K562 (cell line): ENCODE measurements at regions not wholly inside any gene's neighbourhood (a gene's known extent, or its start where the extent isn't known, plus 50 kb on each side); places are given as distances from the start of the nearest gene placed in this dataset.

Experiments used
- ATAC-seq: fragments of 200-7000 bp; cut with Tn5 transposase; 3 replicates; pipeline ENCODE4 v1.9.1; 2020; ENCODE audit warnings: moderate library complexity
- BruUV-seq: library from RNA; stranded (reverse); fragments of 400-500 nt; replicated peaks from 2 replicates; lab custom pipeline; 2021; lab: Mats Ljungman, UMichigan
- CTCF ChIA-PET: fragments of 300-600 bp; formaldehyde crosslinking; extraction: SDS; loops from one replicate; lab custom pipeline; 2021; ENCODE audit warnings: low intra/inter-chr PET ratio; lab: Yijun Ruan, JAX
- POLR2A ChIA-PET: fragments of 300-600, 350-650 bp; sonication (Branson Sonifier 250); formaldehyde crosslinking; extraction: SDS; loops from one replicate; lab custom pipeline; 2021; ENCODE audit warnings: antibody characterized with exemption, inconsistent platforms; lab: Yijun Ruan, JAX
- DNase-seq, 4 experiments: peaks; one replicate each; pipeline versions ENCODE4 v3.0.0 to v3.0.0-alpha.2; 2011 to 2018; ENCODE audit warnings: low spot score in 3 of 4, mixed read lengths in 3 of 4; ENCODE audit errors: extremely low read depth in 1 of 4
- FAIRE-seq: peaks from 2 replicates; lab custom pipeline; 2011; peaks lifted over from hg19 to GRCh38; lab: Jason Lieb, UNC
- H2AFZ ChIP-seq: 2 replicates; pipeline ENCODE4 v1.6.0; 2011; ENCODE audit warnings: low read depth, low read length, control low read depth, inconsistent platforms
- H3K27ac ChIP-seq: fragments of 200-600 bp; 3 replicates; pipeline ENCODE4 v1.8.0; 2011; ENCODE audit warnings: low read depth, mild to moderate bottlenecking, control low read depth, inconsistent platforms, low read length, moderate library complexity, mixed read lengths; ENCODE audit errors: extremely low read depth
- H3K27me3 ChIP-seq, 2 experiments: fragments of 300-600 bp in 1 of 2; 2 replicates in 1 of 2; 3 replicates in 1 of 2; pipeline versions ENCODE4 v1.6.0 to v1.8.0; 2011; ENCODE audit warnings: inconsistent platforms in 2 of 2, low read length in 2 of 2, mild to moderate bottlenecking in 1 of 2, mixed read lengths in 1 of 2, moderate library complexity in 1 of 2; ENCODE audit not compliant: control insufficient read depth in 2 of 2, insufficient read depth in 2 of 2
- H3K36me3 ChIP-seq: fragments of 300-600 bp; 3 replicates; pipeline ENCODE4 v1.8.0; 2011; ENCODE audit warnings: mild to moderate bottlenecking, low read length, inconsistent platforms; ENCODE audit not compliant: control insufficient read depth, insufficient read depth
- H3K4me1 ChIP-seq, 2 experiments: fragments of 200-600 bp in 1 of 2; replicated peaks in 1 of 2; 2 replicates in 1 of 2; 3 replicates in 1 of 2; pipeline versions ENCODE4 v1.5.1 to v1.8.0; 2011; ENCODE audit warnings: inconsistent platforms in 2 of 2, low read length in 2 of 2, mild to moderate bottlenecking in 1 of 2, mixed read lengths in 1 of 2, moderate library complexity in 1 of 2; ENCODE audit not compliant: control insufficient read depth in 2 of 2, insufficient read depth in 2 of 2
- H3K4me2 ChIP-seq: 2 replicates; pipeline ENCODE4 v1.6.1; 2011; ENCODE audit warnings: low read length, control low read depth, inconsistent platforms, mixed read lengths; ENCODE audit not compliant: insufficient read depth
- H3K4me3 ChIP-seq: fragments of 200-600 bp; sonication (generic), shearing (Covaris generic); 2 replicates; pipeline ENCODE4 v1.5.1; 2016; ENCODE audit warnings: control low read depth, inconsistent platforms
- H3K79me2 ChIP-seq: fragments of 200-600 bp; 3 replicates; pipeline ENCODE4 v1.8.0; 2011; ENCODE audit warnings: low read length, inconsistent platforms; ENCODE audit not compliant: control insufficient read depth, insufficient read depth
- H3K9ac ChIP-seq, 2 experiments: 2 replicates each; pipeline versions ENCODE4 v1.6.0 to v1.6.1; 2011; ENCODE audit warnings: low read depth in 2 of 2, low read length in 2 of 2, control low read depth in 1 of 2, inconsistent platforms in 1 of 2, mild to moderate bottlenecking in 1 of 2, mixed read lengths in 1 of 2; ENCODE audit not compliant: insufficient read depth in 1 of 2
- H3K9me1 ChIP-seq: one replicate; pipeline ENCODE4 v1.6.0; 2011; ENCODE audit warnings: inconsistent platforms, mild to moderate bottlenecking, low read length, moderate library complexity; ENCODE audit not compliant: control insufficient read depth, insufficient read depth
- H3K9me3 ChIP-seq: replicated peaks from 2 replicates; pipeline ENCODE4 v1.5.1; 2011; ENCODE audit warnings: low read depth, low read length, inconsistent platforms; ENCODE audit not compliant: control insufficient read depth, insufficient read depth
- H4K20me1 ChIP-seq: replicated peaks from 2 replicates; pipeline ENCODE4 v1.6.1; 2011; ENCODE audit warnings: low read length, inconsistent platforms, mixed read lengths; ENCODE audit not compliant: control insufficient read depth, insufficient read depth
- CBFA2T2 ChIP-seq: fragments of 450-650 bp; conservative IDR thresholded peaks from 2 replicates; pipeline ENCODE4 v1.6.1; 2017; ENCODE audit warnings: mild to moderate bottlenecking
- FOXK2 ChIP-seq, 2 experiments: fragments of 450-650 bp; IDR thresholded peaks in 1 of 2; conservative IDR thresholded peaks in 1 of 2; 2 replicates each; pipeline ENCODE4 v1.6.1; 2016; ENCODE audit warnings: low read depth in 2 of 2, mild to moderate bottlenecking in 1 of 2
- MIER1 ChIP-seq: fragments of 450-650 bp; IDR thresholded peaks from 2 replicates; pipeline ENCODE4 v1.6.1; 2016; ENCODE audit warnings: antibody characterized with exemption, mild to moderate bottlenecking, low read depth
- NR4A1 ChIP-seq, 2 experiments: fragments of 250-450 bp in 1 of 2; fragments of 450-650 bp in 1 of 2; sonication (Bioruptor Pico) in 1 of 2; IDR thresholded peaks; 2 replicates each; pipeline versions ENCODE4 v1.4.0 to v1.6.1; 2016 to 2020; ENCODE audit warnings: mild to moderate bottlenecking in 2 of 2, missing compliant biosample characterization in 1 of 2, missing genetic modification characterization in 1 of 2, moderate library complexity in 1 of 2
- PURB ChIP-seq: sonication (generic); formaldehyde crosslinking; IDR thresholded peaks from 2 replicates; pipeline ENCODE4 v1.9.0; 2021; ENCODE audit warnings: low read depth, mild to moderate bottlenecking, missing genetic modification reagents
- TBP ChIP-seq: optimal IDR thresholded peaks from 2 replicates; pipeline ENCODE3; 2011; ENCODE audit warnings: low read depth, low read length, improper control_type of control experiment
- TEAD1 ChIP-seq, 2 experiments: fragments of 450-650 bp in 1 of 2; sonication (generic) in 1 of 2; formaldehyde crosslinking; IDR thresholded peaks; 2 replicates each; pipeline versions ENCODE4 v1.4.0 to v1.8.0; 2020 to 2022; ENCODE audit warnings: mild to moderate bottlenecking in 2 of 2, missing genetic modification reagents in 1 of 2
- U2AF2 ChIP-seq: fragments of 200-400 bp; formaldehyde crosslinking; optimal IDR thresholded peaks from 2 replicates; pipeline ENCODE3; 2017; ENCODE audit warnings: low read depth, mild to moderate bottlenecking, low read length
- ZEB2 ChIP-seq: fragments of 450-650 bp; IDR thresholded peaks from 2 replicates; pipeline ENCODE4 v1.6.1; 2016
- ZNF12 ChIP-seq: sonication (generic); formaldehyde crosslinking; IDR thresholded peaks from 2 replicates; pipeline ENCODE4 v1.4.0; 2020; ENCODE audit warnings: mild to moderate bottlenecking, missing genetic modification reagents
- ZNF324 ChIP-seq: fragments of 250-450 bp; sonication (Bioruptor Pico); IDR thresholded peaks from 2 replicates; pipeline ENCODE4 v1.4.0; 2020; ENCODE audit warnings: mild to moderate bottlenecking
- WGBS: fragments of 100-300 bp; shearing (Covaris generic); methylation state at CpG from one replicate; pipeline ENCODE4 v1.1.6; 2016; ENCODE audit warnings: low coverage, mixed read lengths; ENCODE audit not compliant: insufficient coverage; ENCODE audit errors: missing lambda C conversion rate; 5-methylcytosine and 5-hydroxymethylcytosine counted together
- in situ Hi-C: fragments of 300-500 bp; cut with MboI; formaldehyde crosslinking; loops from 4 replicates; pipeline ENCODE4 v1.15.0; 2018; ENCODE audit warnings: inconsistent platforms, mixed read lengths
- intact Hi-C: fragments of 100-400 bp; cut with micrococcal nuclease; formaldehyde crosslinking; loops from 2 replicates; pipeline ENCODE4 v1.14.2; 2022
- TF ChIP-seq, protein P1 (sequence below): IDR thresholded peaks from 2 replicates; pipeline ENCODE4 v1.6.1; 2011; ENCODE audit warnings: borderline replicate concordance, low read depth, mild to moderate bottlenecking, moderate library complexity, low read length; ENCODE audit not compliant: insufficient read depth, poor library complexity, severe bottlenecking

DNA sequence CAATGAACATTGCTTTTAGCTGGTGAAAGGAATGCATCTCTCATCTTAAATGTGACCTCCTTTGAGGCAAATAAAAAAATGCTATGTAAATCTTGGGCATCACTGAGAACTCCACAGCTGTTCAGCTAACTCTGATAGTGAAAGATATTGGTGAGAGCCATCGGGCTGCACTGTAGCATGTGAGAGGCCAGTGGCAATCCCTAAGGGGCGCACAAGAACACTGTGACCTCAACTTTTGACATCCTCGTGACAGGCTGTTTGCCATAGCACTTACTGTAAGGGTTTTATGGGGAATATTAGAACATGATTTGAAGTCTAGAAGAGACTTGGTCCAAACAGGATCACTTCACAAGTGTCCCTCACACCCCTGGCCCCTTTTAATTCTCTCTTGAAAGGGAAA, 697.9 kb downstream of the MCTP2 start (continued):
- TF ChIP-seq U2AF2 (no peak), CBFA2T2 (no peak), ZNF324 (CRISPR knock-in tag) (no peak), ZNF12 (CRISPR knock-in tag) (no peak), TBP (no peak), MIER1 (no peak)

DNA sequence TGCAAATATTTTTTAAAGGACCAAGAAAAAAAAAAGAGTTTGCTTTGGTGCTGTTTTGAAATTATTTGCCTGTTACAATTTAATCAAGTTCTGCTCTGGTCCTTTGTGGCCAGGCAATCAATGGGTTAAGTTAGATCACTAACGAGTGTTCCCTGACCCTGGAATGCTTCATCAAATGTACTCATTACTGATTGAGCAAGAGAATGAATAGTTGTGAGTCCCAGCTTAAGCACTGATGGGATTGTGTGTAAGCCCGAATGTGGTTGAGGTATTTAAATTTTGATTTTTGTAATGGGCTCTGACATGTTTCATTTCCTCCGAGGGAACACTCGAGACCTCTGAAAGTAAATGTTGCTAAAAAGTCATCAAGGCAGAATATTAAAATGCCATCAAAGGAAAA, 699.1 kb downstream of the MCTP2 start:
- no peaks in the 10 kb centered on the region for H3K27me3 ChIP-seq
- no peak overlapping the region for H3K9ac ChIP-seq
- WGBS: 87% methylated on average over 4 of the region's 4 CpGs
- H3K9me3 ChIP-seq: no peaks in the 10 kb centered on the region; the same call in none of the 2 replicates
- in situ Hi-C loops (no loop called here), intact Hi-C loops (no loop called here)
- H3K4me2 ChIP-seq: no peak overlapping the region
- CTCF ChIA-PET: no interaction called here
- no peak for DNase-seq
- BruUV-seq: no TSS peak
- H3K27ac ChIP-seq: no peak overlapping the region
- H4K20me1 ChIP-seq: no peaks in the 10 kb centered on the region
- FAIRE-seq: no peak
- H3K36me3 ChIP-seq: no peaks in the 10 kb centered on the region
- no peak overlapping the region for H3K4me3 ChIP-seq
- H3K79me2 ChIP-seq: no peaks in the 10 kb centered on the region
- ATAC-seq: no peak
- H3K4me1 ChIP-seq: no peaks in the 10 kb centered on the region
- no peak overlapping the region for H2AFZ ChIP-seq
- TF ChIP-seq ZEB2: no peak
- TF ChIP-seq, protein P1, sequence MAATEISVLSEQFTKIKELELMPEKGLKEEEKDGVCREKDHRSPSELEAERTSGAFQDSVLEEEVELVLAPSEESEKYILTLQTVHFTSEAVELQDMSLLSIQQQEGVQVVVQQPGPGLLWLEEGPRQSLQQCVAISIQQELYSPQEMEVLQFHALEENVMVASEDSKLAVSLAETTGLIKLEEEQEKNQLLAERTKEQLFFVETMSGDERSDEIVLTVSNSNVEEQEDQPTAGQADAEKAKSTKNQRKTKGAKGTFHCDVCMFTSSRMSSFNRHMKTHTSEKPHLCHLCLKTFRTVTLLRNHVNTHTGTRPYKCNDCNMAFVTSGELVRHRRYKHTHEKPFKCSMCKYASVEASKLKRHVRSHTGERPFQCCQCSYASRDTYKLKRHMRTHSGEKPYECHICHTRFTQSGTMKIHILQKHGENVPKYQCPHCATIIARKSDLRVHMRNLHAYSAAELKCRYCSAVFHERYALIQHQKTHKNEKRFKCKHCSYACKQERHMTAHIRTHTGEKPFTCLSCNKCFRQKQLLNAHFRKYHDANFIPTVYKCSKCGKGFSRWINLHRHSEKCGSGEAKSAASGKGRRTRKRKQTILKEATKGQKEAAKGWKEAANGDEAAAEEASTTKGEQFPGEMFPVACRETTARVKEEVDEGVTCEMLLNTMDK: no peak
- TF ChIP-seq PURB (CRISPR knock-in tag): no peak
- no peak for TF ChIP-seq U2AF2
- TF ChIP-seq TEAD1 (CRISPR knock-in tag; IDR thresholded peaks at IDR 0.05): no peak
- TF ChIP-seq NR4A1 (CRISPR knock-in tag; IDR thresholded peaks at IDR 0.05): no peak
- TF ChIP-seq NR4A1 (tag; IDR thresholded peaks at IDR 0.05): no peak
- no peak for TF ChIP-seq FOXK2 (conservative IDR thresholded peaks at IDR 0.05 in 1 of 2, IDR thresholded peaks at IDR 0.05 in 1 of 2; ENCODE audit: low read depth in 2 of 2)
- TF ChIP-seq, all 486 proteins: peak for 0
- H3K9me1 ChIP-seq: no peaks in the 10 kb centered on the region
- POLR2A ChIA-PET: no interaction called here
